PFSK-1 (cell line): ENCODE measurements at regions not wholly inside any gene's neighbourhood (a gene's known extent, or its start where the extent isn't known, plus 50 kb on each side); places are given as distances from the start of the nearest gene placed in this dataset.

Experiments
- FOXP2 ChIP-seq: optimal IDR thresholded peaks from 2 replicates; pipeline ENCODE3; 2011; ENCODE audit warnings: borderline replicate concordance, control low read depth, inconsistent platforms; ENCODE audit not compliant: insufficient read depth; ENCODE audit errors: extremely low read length, extremely low read depth
- POLR2AphosphoS5 ChIP-seq: IDR thresholded peaks from 2 replicates; pipeline ENCODE4 v1.6.1; 2012; ENCODE audit warnings: low read depth, mild to moderate bottlenecking, control low read depth, low read length, moderate library complexity
- REST ChIP-seq, 2 experiments: IDR thresholded peaks; 2 replicates each; pipeline versions ENCODE4 v1.6.1 to v1.8.0; 2011 to 2012; ENCODE audit warnings: low read depth in 2 of 2, low read length in 2 of 2, control low read depth in 1 of 2, inconsistent platforms in 1 of 2, mild to moderate bottlenecking in 1 of 2, moderate library complexity in 1 of 2; ENCODE audit not compliant: insufficient read depth in 1 of 2
- SIN3A ChIP-seq: IDR thresholded peaks from 2 replicates; pipeline ENCODE4 v1.6.1; 2012; ENCODE audit warnings: mild to moderate bottlenecking, low read length, moderate library complexity, borderline replicate concordance; ENCODE audit not compliant: insufficient read depth
- TAF1 ChIP-seq: IDR thresholded peaks from 2 replicates; pipeline ENCODE4 v1.6.1; 2012; ENCODE audit warnings: low read length, control low read depth, borderline replicate concordance; ENCODE audit not compliant: insufficient read depth

- no peak for TF ChIP-seq TAF1
Observed at GRCh38 chr10:63675171-63675570, 154.0 kb downstream of the REEP3 start.

GRCh38 chr10:63677001-63677400 is 155.8 kb downstream of the REEP3 start:
- no peak for TF ChIP-seq POLR2AphosphoS5
- no peak for TF ChIP-seq TAF1

GRCh38 chr10:63681993-63682697 is 160.9 kb downstream of the REEP3 start:
- TF ChIP-seq FOXP2 (peak; percentile 41), SIN3A (peak; percentile 30; the same call in 1 of the 2 replicates), POLR2AphosphoS5 (no peak), TAF1 (peak; percentile 34; the same call in 1 of the 2 replicates)

GRCh38 chr10:63683223-63683622 is 162.0 kb downstream of the REEP3 start:
- TF ChIP-seq POLR2AphosphoS5 (no peak), SIN3A (no peak), TAF1 (no peak), REST (IDR thresholded peaks at IDR 0.05; ENCODE audit: insufficient read depth in 1 of 2, low read depth in 2 of 2, low read length in 2 of 2) (no peak), FOXP2 (no peak)

GRCh38 chr10:63683686-63684085 is 162.5 kb downstream of the REEP3 start:
- no peak for TF ChIP-seq TAF1
- no peak for TF ChIP-seq REST (IDR thresholded peaks at IDR 0.05; ENCODE audit: insufficient read depth in 1 of 2, low read depth in 2 of 2, low read length in 2 of 2)
- no peak for TF ChIP-seq SIN3A
- no peak for TF ChIP-seq POLR2AphosphoS5
- no peak for TF ChIP-seq FOXP2

- TF ChIP-seq TAF1 (no peak), REST (IDR thresholded peaks at IDR 0.05; ENCODE audit: insufficient read depth in 1 of 2, low read depth in 2 of 2, low read length in 2 of 2) (no peak), FOXP2 (no peak), POLR2AphosphoS5 (no peak), SIN3A (no peak)
Observed at GRCh38 chr10:63684257-63684936, 163.2 kb downstream of the REEP3 start.
